Glutamatergic neuron (in vitro differentiated cells): ENCODE measurements at regions not wholly inside any gene's neighbourhood (a gene's known extent, or its start where the extent isn't known, plus 50 kb on each side); places are given as distances from the start of the nearest gene placed in this dataset. TPM values are rescaled to one million over a fixed set of nuclear protein-coding genes. Genes with fewer than 3 reads are reported as not detected.

ENCODE experiments used
- DNase-seq: peaks from one replicate; pipeline ENCODE4 v3.0.0; 2022
- H3K27ac Mint-ChIP-seq: one replicate; pipeline ENCODE4 v1.8.0; 2020; ENCODE audit warnings: mild to moderate bottlenecking, mixed read lengths, inconsistent platforms; ENCODE audit not compliant: unreplicated experiment
- H3K27me3 Mint-ChIP-seq: one replicate; pipeline ENCODE4 v1.8.0; 2020; ENCODE audit warnings: mild to moderate bottlenecking, moderate library complexity, mixed read lengths, inconsistent platforms; ENCODE audit not compliant: unreplicated experiment
- H3K36me3 Mint-ChIP-seq: one replicate; pipeline ENCODE4 v1.8.0; 2020; ENCODE audit warnings: mild to moderate bottlenecking, mixed read lengths, inconsistent platforms; ENCODE audit not compliant: unreplicated experiment
- H3K4me1 Mint-ChIP-seq: one replicate; pipeline ENCODE4 v1.8.0; 2020; ENCODE audit warnings: mild to moderate bottlenecking, low read depth, mixed read lengths, inconsistent platforms; ENCODE audit not compliant: unreplicated experiment
- H3K4me3 Mint-ChIP-seq: one replicate; pipeline ENCODE4 v1.8.0; 2020; ENCODE audit warnings: mild to moderate bottlenecking, mixed read lengths, inconsistent platforms; ENCODE audit not compliant: unreplicated experiment
- H3K9me3 Mint-ChIP-seq: one replicate; pipeline ENCODE4 v1.8.0; 2020; ENCODE audit warnings: mild to moderate bottlenecking, moderate library complexity, mixed read lengths, inconsistent platforms; ENCODE audit not compliant: unreplicated experiment
- microRNA-seq: library from miRNA; unstranded; fragments of <30 nt; microRNA quantifications from one replicate; pipeline ENCODE4, GENCODE V29; 2020; ENCODE audit not compliant: unreplicated experiment
- TF ChIP-seq, protein P1 (sequence below): fragments of 200-600 bp; sonication (generic); IDR thresholded peaks from one replicate; pipeline ENCODE4 v1.5.0; 2021; ENCODE audit not compliant: partially characterized antibody, unreplicated experiment

- Mint-ChIP-seq H3K27ac (no peak overlapping the region), H3K9me3 (peaks cover 3% of the 10 kb centered on the region), H3K4me1 (peaks cover 5% of the 10 kb centered on the region), H3K27me3 (peaks cover 1% of the 10 kb centered on the region), H3K4me3 (no peak overlapping the region), H3K36me3 (no peaks in the 10 kb centered on the region)
- TF ChIP-seq, protein P1, sequence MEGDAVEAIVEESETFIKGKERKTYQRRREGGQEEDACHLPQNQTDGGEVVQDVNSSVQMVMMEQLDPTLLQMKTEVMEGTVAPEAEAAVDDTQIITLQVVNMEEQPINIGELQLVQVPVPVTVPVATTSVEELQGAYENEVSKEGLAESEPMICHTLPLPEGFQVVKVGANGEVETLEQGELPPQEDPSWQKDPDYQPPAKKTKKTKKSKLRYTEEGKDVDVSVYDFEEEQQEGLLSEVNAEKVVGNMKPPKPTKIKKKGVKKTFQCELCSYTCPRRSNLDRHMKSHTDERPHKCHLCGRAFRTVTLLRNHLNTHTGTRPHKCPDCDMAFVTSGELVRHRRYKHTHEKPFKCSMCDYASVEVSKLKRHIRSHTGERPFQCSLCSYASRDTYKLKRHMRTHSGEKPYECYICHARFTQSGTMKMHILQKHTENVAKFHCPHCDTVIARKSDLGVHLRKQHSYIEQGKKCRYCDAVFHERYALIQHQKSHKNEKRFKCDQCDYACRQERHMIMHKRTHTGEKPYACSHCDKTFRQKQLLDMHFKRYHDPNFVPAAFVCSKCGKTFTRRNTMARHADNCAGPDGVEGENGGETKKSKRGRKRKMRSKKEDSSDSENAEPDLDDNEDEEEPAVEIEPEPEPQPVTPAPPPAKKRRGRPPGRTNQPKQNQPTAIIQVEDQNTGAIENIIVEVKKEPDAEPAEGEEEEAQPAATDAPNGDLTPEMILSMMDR, result no peak
- no peak for DNase-seq
Observed at GRCh38 chr11:11675671-11676181, 53.9 kb upstream of the GALNT18 start.

GRCh38 chr11:11672789-11673188 lies 51.0 kb upstream of the GALNT18 start:
- H3K27ac Mint-ChIP-seq, result no peak overlapping the region
- TF ChIP-seq, protein P1, result no peak
- H3K27me3 Mint-ChIP-seq, result peaks cover 1% of the 10 kb centered on the region
- DNase-seq, result no peak
- H3K4me1 Mint-ChIP-seq, result peaks cover 26% of the 10 kb centered on the region
- H3K36me3 Mint-ChIP-seq, result no peaks in the 10 kb centered on the region
- peaks cover 3% of the 10 kb centered on the region for H3K9me3 Mint-ChIP-seq
- H3K4me3 Mint-ChIP-seq, result no peak overlapping the region

DNA sequence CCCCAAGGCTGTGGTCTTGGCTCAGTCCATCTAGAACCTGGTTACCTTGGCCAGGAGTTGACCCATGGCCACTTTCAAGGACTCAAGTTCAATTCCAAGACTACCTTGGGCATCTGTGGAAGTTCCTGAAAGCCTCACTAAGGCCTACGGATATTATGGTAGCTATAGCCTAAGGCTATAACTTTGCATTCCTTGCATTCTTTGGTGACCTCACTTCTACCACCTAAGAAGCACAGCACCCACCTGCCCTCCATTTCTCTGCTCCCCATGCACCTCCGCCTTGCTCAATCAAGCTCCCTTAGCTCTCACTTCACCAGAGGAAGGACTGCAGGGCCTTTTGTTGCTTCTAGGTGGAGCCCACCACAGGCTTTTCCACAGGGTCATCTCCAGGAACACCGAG lies 50.3 kb upstream of the GALNT18 start:
- Mint-ChIP-seq H3K9me3 (peaks cover 3% of the 10 kb centered on the region), H3K36me3 (peaks cover 4% of the 10 kb centered on the region), H3K27me3 (peaks cover 1% of the 10 kb centered on the region), H3K4me3 (no peak overlapping the region), H3K4me1 (peaks cover 26% of the 10 kb centered on the region), H3K27ac (no peak overlapping the region)
- TF ChIP-seq, protein P1, result no peak
- DNase-seq, result no peak

Small RNA genes lying in the stretch of these regions (microRNA-seq; reads per million reads assigned to microRNA genes)
- gene MIR8070, result not detected
